K562 (cell line): ENCODE measurements at regions not wholly inside any gene's neighbourhood (a gene's known extent, or its start where the extent isn't known, plus 50 kb on each side); places are given as distances from the start of the nearest gene placed in this dataset.

ENCODE experiments used
- ATAC-seq: fragments of 200-7000 bp; cut with Tn5 transposase; 3 replicates; pipeline ENCODE4 v1.9.1; 2020; ENCODE audit warnings: moderate library complexity
- BruUV-seq: library from RNA; stranded (reverse); fragments of 400-500 nt; replicated peaks from 2 replicates; lab custom pipeline; 2021; lab: Mats Ljungman, UMichigan
- CTCF ChIA-PET: fragments of 300-600 bp; formaldehyde crosslinking; extraction: SDS; loops from one replicate; lab custom pipeline; 2021; ENCODE audit warnings: low intra/inter-chr PET ratio; lab: Yijun Ruan, JAX
- POLR2A ChIA-PET: fragments of 300-600, 350-650 bp; sonication (Branson Sonifier 250); formaldehyde crosslinking; extraction: SDS; loops from one replicate; lab custom pipeline; 2021; ENCODE audit warnings: antibody characterized with exemption, inconsistent platforms; lab: Yijun Ruan, JAX
- DNase-seq, 4 experiments: peaks; one replicate each; pipeline versions ENCODE4 v3.0.0 to v3.0.0-alpha.2; 2011 to 2018; ENCODE audit warnings: low spot score in 3 of 4, mixed read lengths in 3 of 4; ENCODE audit errors: extremely low read depth in 1 of 4
- FAIRE-seq: peaks from 2 replicates; lab custom pipeline; 2011; peaks lifted over from hg19 to GRCh38; lab: Jason Lieb, UNC
- H2AFZ ChIP-seq: 2 replicates; pipeline ENCODE4 v1.6.0; 2011; ENCODE audit warnings: low read depth, low read length, control low read depth, inconsistent platforms
- H3K27ac ChIP-seq: fragments of 200-600 bp; 3 replicates; pipeline ENCODE4 v1.8.0; 2011; ENCODE audit warnings: low read depth, mild to moderate bottlenecking, control low read depth, inconsistent platforms, low read length, moderate library complexity, mixed read lengths; ENCODE audit errors: extremely low read depth
- H3K27me3 ChIP-seq, 2 experiments: fragments of 300-600 bp in 1 of 2; 2 replicates in 1 of 2; 3 replicates in 1 of 2; pipeline versions ENCODE4 v1.6.0 to v1.8.0; 2011; ENCODE audit warnings: inconsistent platforms in 2 of 2, low read length in 2 of 2, mild to moderate bottlenecking in 1 of 2, mixed read lengths in 1 of 2, moderate library complexity in 1 of 2; ENCODE audit not compliant: control insufficient read depth in 2 of 2, insufficient read depth in 2 of 2
- H3K36me3 ChIP-seq: fragments of 300-600 bp; 3 replicates; pipeline ENCODE4 v1.8.0; 2011; ENCODE audit warnings: mild to moderate bottlenecking, low read length, inconsistent platforms; ENCODE audit not compliant: control insufficient read depth, insufficient read depth
- H3K4me1 ChIP-seq, 2 experiments: fragments of 200-600 bp in 1 of 2; replicated peaks in 1 of 2; 2 replicates in 1 of 2; 3 replicates in 1 of 2; pipeline versions ENCODE4 v1.5.1 to v1.8.0; 2011; ENCODE audit warnings: inconsistent platforms in 2 of 2, low read length in 2 of 2, mild to moderate bottlenecking in 1 of 2, mixed read lengths in 1 of 2, moderate library complexity in 1 of 2; ENCODE audit not compliant: control insufficient read depth in 2 of 2, insufficient read depth in 2 of 2
- H3K4me2 ChIP-seq: 2 replicates; pipeline ENCODE4 v1.6.1; 2011; ENCODE audit warnings: low read length, control low read depth, inconsistent platforms, mixed read lengths; ENCODE audit not compliant: insufficient read depth
- H3K4me3 ChIP-seq: fragments of 200-600 bp; sonication (generic), shearing (Covaris generic); 2 replicates; pipeline ENCODE4 v1.5.1; 2016; ENCODE audit warnings: control low read depth, inconsistent platforms
- H3K79me2 ChIP-seq: fragments of 200-600 bp; 3 replicates; pipeline ENCODE4 v1.8.0; 2011; ENCODE audit warnings: low read length, inconsistent platforms; ENCODE audit not compliant: control insufficient read depth, insufficient read depth
- H3K9ac ChIP-seq, 2 experiments: 2 replicates each; pipeline versions ENCODE4 v1.6.0 to v1.6.1; 2011; ENCODE audit warnings: low read depth in 2 of 2, low read length in 2 of 2, control low read depth in 1 of 2, inconsistent platforms in 1 of 2, mild to moderate bottlenecking in 1 of 2, mixed read lengths in 1 of 2; ENCODE audit not compliant: insufficient read depth in 1 of 2
- H3K9me1 ChIP-seq: one replicate; pipeline ENCODE4 v1.6.0; 2011; ENCODE audit warnings: inconsistent platforms, mild to moderate bottlenecking, low read length, moderate library complexity; ENCODE audit not compliant: control insufficient read depth, insufficient read depth
- H3K9me3 ChIP-seq: replicated peaks from 2 replicates; pipeline ENCODE4 v1.5.1; 2011; ENCODE audit warnings: low read depth, low read length, inconsistent platforms; ENCODE audit not compliant: control insufficient read depth, insufficient read depth
- H4K20me1 ChIP-seq: replicated peaks from 2 replicates; pipeline ENCODE4 v1.6.1; 2011; ENCODE audit warnings: low read length, inconsistent platforms, mixed read lengths; ENCODE audit not compliant: control insufficient read depth, insufficient read depth
- CHD2 ChIP-seq: IDR thresholded peaks from 2 replicates; pipeline ENCODE4 v1.6.1; 2011; ENCODE audit warnings: low read depth, low read length
- DPF2 ChIP-seq: fragments of 450-650 bp; IDR thresholded peaks from 2 replicates; pipeline ENCODE4 v1.6.1; 2016
- EP300 ChIP-seq: IDR thresholded peaks from 2 replicates; pipeline ENCODE4 v1.6.1; 2012; ENCODE audit warnings: low read length, improper control_type of control experiment
- HNRNPUL1 ChIP-seq: fragments of 200-400 bp; formaldehyde crosslinking; IDR thresholded peaks from 2 replicates; pipeline ENCODE4 v1.6.1; 2017; ENCODE audit warnings: low read length
- KAT2B ChIP-seq: IDR thresholded peaks from one replicate; pipeline ENCODE4 v1.6.1; 2012; ENCODE audit warnings: low read depth, mild to moderate bottlenecking, control low read depth, inconsistent platforms, low read length, moderate library complexity
- KAT8 ChIP-seq: fragments of 450-650 bp; IDR thresholded peaks from 2 replicates; pipeline ENCODE4 v1.6.1; 2016; ENCODE audit warnings: low read depth, mild to moderate bottlenecking
- KDM4B ChIP-seq, 2 experiments: fragments of 450-650 bp in 1 of 2; sonication (generic) in 1 of 2; IDR thresholded peaks; 2 replicates each; pipeline ENCODE4 v1.6.1; 2016 to 2017; ENCODE audit warnings: borderline replicate concordance in 2 of 2, antibody characterized with exemption in 1 of 2, low read depth in 1 of 2, mild to moderate bottlenecking in 1 of 2
- KLF13 ChIP-seq: fragments of 450-650 bp; IDR thresholded peaks from 2 replicates; pipeline ENCODE4 v1.6.1; 2016; ENCODE audit warnings: missing genetic modification characterization, low read depth, mild to moderate bottlenecking, missing compliant biosample characterization, moderate library complexity, borderline replicate concordance
- MAZ ChIP-seq, 2 experiments: fragments of 450-650 bp in 1 of 2; sonication (generic) in 1 of 2; formaldehyde crosslinking; IDR thresholded peaks in 1 of 2; conservative IDR thresholded peaks in 1 of 2; 2 replicates each; pipeline versions ENCODE4 v1.4.0 to v1.5.0; 2020; ENCODE audit warnings: mild to moderate bottlenecking in 1 of 2, missing genetic modification reagents in 1 of 2
- NFATC3 ChIP-seq: fragments of 450-650 bp; IDR thresholded peaks from 2 replicates; pipeline ENCODE4 v1.6.1; 2017; ENCODE audit warnings: mild to moderate bottlenecking
- ZNF217 ChIP-seq: sonication (generic); formaldehyde crosslinking; IDR thresholded peaks from 2 replicates; pipeline ENCODE4 v1.8.0; 2022; ENCODE audit warnings: mild to moderate bottlenecking, missing genetic modification reagents
- ZNF354B ChIP-seq: fragments of 250-450 bp; sonication (Bioruptor Pico); IDR thresholded peaks from 2 replicates; pipeline ENCODE4 v1.4.0; 2020
- ZNF586 ChIP-seq: fragments of 450-650 bp; formaldehyde crosslinking; conservative IDR thresholded peaks from 2 replicates; pipeline ENCODE4 v1.4.0; 2020; ENCODE audit warnings: mild to moderate bottlenecking, moderate library complexity
- WGBS: fragments of 100-300 bp; shearing (Covaris generic); methylation state at CpG from one replicate; pipeline ENCODE4 v1.1.6; 2016; ENCODE audit warnings: low coverage, mixed read lengths; ENCODE audit not compliant: insufficient coverage; ENCODE audit errors: missing lambda C conversion rate; 5-methylcytosine and 5-hydroxymethylcytosine counted together
- in situ Hi-C: fragments of 300-500 bp; cut with MboI; formaldehyde crosslinking; loops from 4 replicates; pipeline ENCODE4 v1.15.0; 2018; ENCODE audit warnings: inconsistent platforms, mixed read lengths
- intact Hi-C: fragments of 100-400 bp; cut with micrococcal nuclease; formaldehyde crosslinking; loops from 2 replicates; pipeline ENCODE4 v1.14.2; 2022
- TF ChIP-seq, protein P1 (sequence below): fragments of 450-650 bp; IDR thresholded peaks from 2 replicates; pipeline ENCODE4 v1.7.0; 2016; ENCODE audit warnings: borderline replicate concordance

DNA sequence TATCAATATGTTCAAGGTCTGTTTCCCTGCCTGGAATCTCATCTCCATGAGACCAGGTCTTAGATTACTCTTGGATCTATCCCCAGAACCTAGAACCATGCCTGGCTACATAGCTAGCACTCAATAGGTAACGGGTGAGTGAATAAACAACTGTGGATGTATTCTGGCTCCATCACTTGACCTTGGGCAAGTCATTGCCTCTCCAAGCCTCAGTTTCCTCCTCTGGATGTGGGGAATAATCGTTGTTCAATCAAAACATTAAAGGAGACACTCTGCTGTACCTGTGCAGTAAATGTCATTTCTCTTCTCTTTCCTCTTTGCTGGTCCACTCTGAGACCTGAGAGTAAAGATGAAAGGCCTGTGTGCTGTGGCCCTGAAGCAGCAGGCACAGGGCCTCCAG, 121.5 kb upstream of the MYCN start:
- Histone ChIP-seq H2AFZ (no peak overlapping the region), H3K4me2 (no peak overlapping the region), H3K4me1 (no peaks in the 10 kb centered on the region), H4K20me1 (no peaks in the 10 kb centered on the region), H3K9me3 (no peaks in the 10 kb centered on the region), H3K79me2 (no peaks in the 10 kb centered on the region), H3K9me1 (no peaks in the 10 kb centered on the region), H3K27ac (no peak overlapping the region), H3K9ac (no peak overlapping the region), H3K4me3 (no peak overlapping the region), H3K27me3 (peaks cover 5 to 42% of the 10 kb centered on the region in 2 experiments; a peak in 4 of 5 replicates), H3K36me3 (no peaks in the 10 kb centered on the region)
- BruUV-seq, result no TSS peak
- TF ChIP-seq KAT8 (no peak), KAT2B (no peak), ZNF586 (CRISPR knock-in tag) (no peak), ZNF217 (CRISPR knock-in tag) (no peak), NFATC3 (no peak), ZNF354B (no peak)
- DNase-seq (no peak), ATAC-seq (no peak), FAIRE-seq (no peak)
- ChIA-PET CTCF (no interaction called here), POLR2A (no interaction called here)
- 0% methylated on average over 2 of the region's 2 CpGs for WGBS
- in situ Hi-C loops (no loop called here), intact Hi-C loops (no loop called here)

DNA sequence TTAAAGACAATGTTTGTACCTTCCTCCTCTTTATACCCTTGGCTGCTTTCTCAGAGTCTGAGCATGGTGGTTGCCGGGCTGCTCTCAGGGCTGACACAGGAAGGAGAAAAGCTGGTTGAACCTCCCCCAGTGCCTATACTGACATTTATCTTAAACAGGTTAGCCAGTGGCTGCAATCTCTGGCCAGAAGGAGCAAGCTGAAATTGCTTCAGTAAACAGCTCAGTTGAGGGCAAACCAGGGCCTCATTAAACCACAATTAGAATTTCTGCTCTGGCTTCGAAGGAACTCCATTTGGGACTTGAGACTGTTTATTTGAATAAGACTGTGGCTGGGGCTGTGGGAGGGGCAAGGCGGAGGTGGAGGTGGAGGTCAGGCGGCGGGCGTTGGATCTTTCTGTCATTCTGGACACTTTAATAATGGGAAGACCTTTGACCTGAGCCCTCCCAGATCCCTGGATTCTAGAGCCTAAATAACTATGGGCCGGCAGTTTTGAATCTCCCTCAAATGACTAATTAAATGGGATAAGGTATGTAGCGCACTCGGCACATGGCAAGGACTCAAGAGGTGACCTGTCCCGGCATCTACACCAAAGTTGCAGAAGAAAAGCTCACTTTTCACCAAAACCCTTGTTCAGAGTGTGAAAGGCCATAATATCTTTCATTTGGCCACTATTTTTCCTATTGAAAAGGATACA, 120.6 kb upstream of the MYCN start:
- no TSS peak for BruUV-seq
- POLR2A ChIA-PET, result interaction anchor here (0.6 kb wide), 1 partner anchor 175 kb away, joined by 5 read pairs; no protein-coding TSS in a partner anchor
- in situ Hi-C loops, result no loop called here

More for the DNA sequence above, 120.6 kb upstream of the MYCN start:
- FAIRE-seq (no peak), ATAC-seq (no peak), DNase-seq (no peak)
- CTCF ChIA-PET, result no interaction called here
- no peak overlapping the region for H3K27ac ChIP-seq
- H3K27me3 ChIP-seq, result peaks cover 5 to 46% of the 10 kb centered on the region in 2 experiments; a peak in 4 of 5 replicates
- H3K9ac ChIP-seq, result no peak overlapping the region
- 2% methylated on average over 10 of the region's 10 CpGs for WGBS
- no peaks in the 10 kb centered on the region for H3K36me3 ChIP-seq
- H3K9me3 ChIP-seq, result no peaks in the 10 kb centered on the region
- intact Hi-C loops, result no loop called here
- H3K4me1 ChIP-seq, result no peaks in the 10 kb centered on the region
- H3K79me2 ChIP-seq, result no peaks in the 10 kb centered on the region
- no peak overlapping the region for H3K4me3 ChIP-seq
- H3K9me1 ChIP-seq, result no peaks in the 10 kb centered on the region
- TF ChIP-seq CHD2 (no peak), HNRNPUL1 (no peak), EP300 (no peak), DPF2 (no peak), KDM4B (IDR thresholded peaks at IDR 0.05; ENCODE audit: borderline replicate concordance in 2 of 2, low read depth in 1 of 2) (no peak), KLF13 (tag) (no peak), MAZ (CRISPR knock-in tag; conservative IDR thresholded peaks at IDR 0.05 in 1 of 2, IDR thresholded peaks at IDR 0.05 in 1 of 2) (no peak)
- TF ChIP-seq, protein P1, sequence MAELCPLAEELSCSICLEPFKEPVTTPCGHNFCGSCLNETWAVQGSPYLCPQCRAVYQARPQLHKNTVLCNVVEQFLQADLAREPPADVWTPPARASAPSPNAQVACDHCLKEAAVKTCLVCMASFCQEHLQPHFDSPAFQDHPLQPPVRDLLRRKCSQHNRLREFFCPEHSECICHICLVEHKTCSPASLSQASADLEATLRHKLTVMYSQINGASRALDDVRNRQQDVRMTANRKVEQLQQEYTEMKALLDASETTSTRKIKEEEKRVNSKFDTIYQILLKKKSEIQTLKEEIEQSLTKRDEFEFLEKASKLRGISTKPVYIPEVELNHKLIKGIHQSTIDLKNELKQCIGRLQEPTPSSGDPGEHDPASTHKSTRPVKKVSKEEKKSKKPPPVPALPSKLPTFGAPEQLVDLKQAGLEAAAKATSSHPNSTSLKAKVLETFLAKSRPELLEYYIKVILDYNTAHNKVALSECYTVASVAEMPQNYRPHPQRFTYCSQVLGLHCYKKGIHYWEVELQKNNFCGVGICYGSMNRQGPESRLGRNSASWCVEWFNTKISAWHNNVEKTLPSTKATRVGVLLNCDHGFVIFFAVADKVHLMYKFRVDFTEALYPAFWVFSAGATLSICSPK, result no peak
- H2AFZ ChIP-seq, result no peak overlapping the region
- no peak overlapping the region for H3K4me2 ChIP-seq
- no peaks in the 10 kb centered on the region for H4K20me1 ChIP-seq
